Thyroid gland (tissue), 4 donors: ENCODE measurements at regions not wholly inside any gene's neighbourhood (a gene's known extent, or its start where the extent isn't known, plus 50 kb on each side); places are given as distances from the start of the nearest gene placed in this dataset.
"Not testable (repeated sequence)": the region's sequence is repeated elsewhere in the genome, so short reads cannot be mapped to it uniquely, and the experiment has no call there.

ENCODE experiments used
- DNase-seq, 2 donors: peaks; one replicate each; pipeline ENCODE4 v3.0.0-alpha.2; 2019
- H3K27ac ChIP-seq, 3 donors: fragments of 200-600 bp; sonication (generic); 1 replicate in 2 of 3; 2 replicates in 1 of 3; pipeline ENCODE4 v1.5.1; 2016 to 2019; ENCODE audit warnings: mild to moderate bottlenecking in 1 of 3, moderate library complexity in 1 of 3
- H3K27me3 ChIP-seq: fragments of 200-600 bp; sonication (generic); one replicate; pipeline ENCODE4 v1.5.1; 2019
- H3K36me3 ChIP-seq, 2 donors: fragments of 200-600 bp; sonication (generic); one replicate each; pipeline ENCODE4 v1.5.1; 2016 to 2019
- H3K4me1 ChIP-seq, 2 donors: fragments of 200-600 bp; sonication (generic); one replicate each; pipeline ENCODE4 v1.5.1; 2017 to 2019
- H3K4me3 ChIP-seq, 3 donors: fragments of 200-600 bp; sonication (generic); replicated peaks in 1 of 3; 1 replicate in 2 of 3; 2 replicates in 1 of 3; pipeline ENCODE4 v1.5.1; 2016; ENCODE audit warnings: mild to moderate bottlenecking in 1 of 3
- H3K9me3 ChIP-seq: fragments of 200-600 bp; sonication (generic); one replicate; pipeline ENCODE4 v1.5.1; 2017
- CTCF ChIP-seq, 6 experiments: fragments of 200-600 bp in 3 of 6; fragments of 450-650 bp in 3 of 6; sonication (generic) in 3 of 6; IDR thresholded peaks; one replicate each; pipeline ENCODE4 v1.5.1; 2016 to 2019; ENCODE audit warnings: antibody characterized with exemption in 6 of 6, mild to moderate bottlenecking in 2 of 6, inconsistent platforms in 1 of 6, moderate library complexity in 1 of 6
- POLR2A ChIP-seq, 2 donors: fragments of 450-650 bp; IDR thresholded peaks; one replicate each; pipeline ENCODE4 v1.6.1; 2017; ENCODE audit warnings: antibody characterized with exemption in 2 of 2, mild to moderate bottlenecking in 2 of 2, moderate library complexity in 1 of 2
- WGBS, 2 donors: methylation state at CpG; one replicate each; pipeline ENCODE4 v1.1.5; 2017; 5-methylcytosine and 5-hydroxymethylcytosine counted together
- intact Hi-C: fragments of 100-400 bp; cut with DNase I; formaldehyde crosslinking; loops from one replicate; pipeline ENCODE4 v1.15.1; 2023

GRCh38 chr11:127795326-127795725, 792.0 kb downstream of the ETS1 start:
- H3K27me3 ChIP-seq: no peaks in the 10 kb centered on the region
- no peak for DNase-seq
- H3K27ac ChIP-seq: no peak overlapping the region

GRCh38 chr11:127791844-127792243, 791.3 kb upstream of the KIRREL3 start:
- H3K4me1 ChIP-seq: peaks cover 0 to 3% of the 10 kb centered on the region in 2 donors
- H3K27ac ChIP-seq: no peak overlapping the region
- no peaks in the 10 kb centered on the region for H3K9me3 ChIP-seq
- intact Hi-C loops: no loop called here
- WGBS, 2 donors: 90% methylated on average over 7 of the region's 7 CpGs
- no peaks in the 10 kb centered on the region for H3K36me3 ChIP-seq
- TF ChIP-seq CTCF (IDR thresholded peaks at IDR 0.05) (no peak), POLR2A (IDR thresholded peaks at IDR 0.05) (no peak)
- DNase-seq: no peak
- H3K4me3 ChIP-seq: no peak overlapping the region
- H3K27me3 ChIP-seq: no peaks in the 10 kb centered on the region

More at GRCh38 chr11:127795326-127795725, 792.0 kb downstream of the ETS1 start:
- Histone ChIP-seq H3K9me3 (no peaks in the 10 kb centered on the region), H3K4me1 (peaks cover 0 to 3% of the 10 kb centered on the region in 2 donors), H3K4me3 (no peak overlapping the region), H3K36me3 (no peaks in the 10 kb centered on the region)
- intact Hi-C loops: no loop called here
- no peak for TF ChIP-seq CTCF (IDR thresholded peaks at IDR 0.05)

- no peak overlapping the region for H3K4me3 ChIP-seq
- no peaks in the 10 kb centered on the region for H3K9me3 ChIP-seq
- WGBS, 2 donors: 79 to 85% methylated on average over 4 of the region's 4 CpGs
- TF ChIP-seq CTCF (IDR thresholded peaks at IDR 0.05): no peak
- no peak for TF ChIP-seq POLR2A (IDR thresholded peaks at IDR 0.05)
- DNase-seq: no peak
- H3K4me1 ChIP-seq: peaks cover 0 to 3% of the 10 kb centered on the region in 2 donors
- H3K36me3 ChIP-seq: no peaks in the 10 kb centered on the region
- no peak overlapping the region for H3K27ac ChIP-seq
- H3K27me3 ChIP-seq: no peaks in the 10 kb centered on the region
- intact Hi-C loops: no loop called here
These were observed 790.0 kb upstream of the KIRREL3 start for GRCh38 chr11:127790592-127790991.

DNA sequence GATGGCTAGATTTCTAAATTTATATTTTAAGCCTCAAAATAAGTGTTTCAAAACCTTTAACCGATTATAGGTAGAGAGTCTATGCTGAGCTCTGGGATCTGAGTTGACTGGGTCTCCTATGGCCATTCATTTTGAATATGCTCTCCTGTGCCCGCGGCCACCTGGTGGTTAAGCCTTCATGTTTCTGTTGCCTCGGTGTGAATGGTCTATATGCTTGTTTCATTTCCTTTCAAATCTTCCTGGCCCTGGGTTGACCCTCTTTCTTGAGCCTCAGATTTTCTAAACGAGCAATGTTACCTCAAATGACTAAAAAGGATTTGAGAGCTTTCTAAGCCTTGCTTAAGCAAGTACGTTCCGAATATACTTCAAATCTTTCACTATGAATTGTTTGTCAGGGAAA, 789.4 kb upstream of the KIRREL3 start:
- no peaks in the 10 kb centered on the region for H3K27me3 ChIP-seq
- no peaks in the 10 kb centered on the region for H3K36me3 ChIP-seq
- H3K9me3 ChIP-seq: no peaks in the 10 kb centered on the region
- intact Hi-C loops: no loop called here
- peaks cover 0 to 3% of the 10 kb centered on the region in 2 donors for H3K4me1 ChIP-seq
- no peak overlapping the region for H3K4me3 ChIP-seq
- DNase-seq: peak; percentile 8 to 11
- 57 to 62% methylated on average over 7 of the region's 7 CpGs for WGBS, 2 donors
- TF ChIP-seq POLR2A (IDR thresholded peaks at IDR 0.05) (no peak), CTCF (IDR thresholded peaks at IDR 0.05) (peak in 1 of 6 experiments; percentile 9)
- H3K27ac ChIP-seq: no peak overlapping the region

GRCh38 chr11:127772938-127773337, 772.4 kb upstream of the KIRREL3 start:
- H3K36me3 ChIP-seq, DNase-seq, H3K9me3 ChIP-seq, H3K4me1 ChIP-seq, H3K27ac ChIP-seq, intact Hi-C loops, H3K27me3 ChIP-seq, H3K4me3 ChIP-seq: not testable (repeated sequence)
- WGBS, 2 donors: 78 to 79% methylated on average over 4 of the region's 4 CpGs

- H3K4me3 ChIP-seq, intact Hi-C loops, H3K36me3 ChIP-seq, H3K27me3 ChIP-seq, DNase-seq, H3K9me3 ChIP-seq, H3K27ac ChIP-seq, H3K4me1 ChIP-seq: not testable (repeated sequence)
- 55 to 83% methylated on average over 4 of the region's 4 CpGs for WGBS, 2 donors
These were observed 768.4 kb upstream of the KIRREL3 start for GRCh38 chr11:127768931-127769330.
